ENCODE measurements at regions not wholly inside any gene's neighbourhood (a gene's known extent, or its start where the extent isn't known, plus 50 kb on each side); places are given as distances from the start of the nearest gene placed in this dataset.
"Not testable (repeated sequence)": the region's sequence is repeated elsewhere in the genome, so short reads cannot be mapped to it uniquely, and the experiment has no call there.

GRCh38 chr6:20014508-20014907 is 177.3 kb downstream of the ID4 start:
- intact Hi-C loops (cut with DNase I), result no loop called here
- ATAC-seq (no peak), DNase-seq (ENCODE audit: low spot score) (no peak)

- no peak for ATAC-seq
- intact Hi-C loops (cut with DNase I), result no loop called here
- no peak for DNase-seq (ENCODE audit: low spot score)
Measured at GRCh38 chr6:20020526-20020925, 183.4 kb downstream of the ID4 start.

DNA sequence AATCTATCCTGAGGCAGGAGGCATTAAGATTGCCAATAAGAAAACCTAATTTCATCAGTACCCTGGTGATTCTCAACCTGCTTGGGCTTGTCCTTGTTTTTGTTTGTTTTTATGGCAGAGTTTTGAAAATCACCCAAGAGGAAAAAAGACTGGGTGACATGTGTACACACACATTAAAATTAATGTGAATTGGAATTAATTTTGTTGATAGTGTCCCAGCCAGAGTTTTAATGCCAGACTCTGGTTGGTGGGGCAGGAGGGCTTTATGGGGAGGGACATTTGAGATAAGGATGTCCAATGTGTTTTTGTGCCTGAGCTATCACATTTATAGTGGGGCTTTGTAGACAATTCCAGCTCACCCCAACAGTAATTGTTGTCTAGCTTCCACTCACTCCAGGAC is 184.6 kb downstream of the ID4 start:
- no peak for DNase-seq (ENCODE audit: low spot score)
- intact Hi-C loops (cut with DNase I), result no loop called here
- no peak for ATAC-seq

- DNase-seq (ENCODE audit: low spot score); intact Hi-C loops (cut with DNase I); ATAC-seq: not testable (repeated sequence)
Measured at GRCh38 chr6:20023549-20024315, 186.6 kb downstream of the ID4 start.

- intact Hi-C loops (cut with DNase I), result no loop called here
- no peak for ATAC-seq
- no peak for DNase-seq (ENCODE audit: low spot score)
Measured at GRCh38 chr6:20024316-20024673, 187.1 kb downstream of the ID4 start.

- ATAC-seq, result no peak
- intact Hi-C loops (cut with DNase I), result no loop called here
- DNase-seq (ENCODE audit: low spot score), result no peak
Measured at GRCh38 chr6:20024978-20025377, 187.3 kb downstream of the MBOAT1 start.

DNA sequence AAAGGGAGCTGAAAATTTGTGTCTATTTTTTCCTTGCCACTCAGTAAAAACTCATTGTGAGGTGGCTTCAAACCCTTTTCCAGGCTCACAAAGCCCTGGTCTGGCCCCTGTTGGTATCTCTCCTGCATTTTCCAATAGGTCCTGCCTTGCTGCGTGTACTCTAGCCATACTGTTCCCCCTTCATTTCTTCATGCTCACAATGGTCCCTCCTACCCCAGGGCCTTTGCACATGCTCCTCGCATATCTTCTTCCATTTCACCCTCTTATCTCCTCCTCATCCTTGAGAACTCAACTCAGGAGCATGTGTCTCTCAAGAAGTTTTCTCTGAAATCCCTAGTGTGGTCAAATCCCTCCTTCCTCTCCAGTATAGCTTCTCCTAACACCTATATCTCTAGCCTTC is 186.6 kb downstream of the MBOAT1 start:
- no peak for DNase-seq (ENCODE audit: low spot score)
- ATAC-seq, result no peak
- intact Hi-C loops (cut with DNase I), result no loop called here

DNA sequence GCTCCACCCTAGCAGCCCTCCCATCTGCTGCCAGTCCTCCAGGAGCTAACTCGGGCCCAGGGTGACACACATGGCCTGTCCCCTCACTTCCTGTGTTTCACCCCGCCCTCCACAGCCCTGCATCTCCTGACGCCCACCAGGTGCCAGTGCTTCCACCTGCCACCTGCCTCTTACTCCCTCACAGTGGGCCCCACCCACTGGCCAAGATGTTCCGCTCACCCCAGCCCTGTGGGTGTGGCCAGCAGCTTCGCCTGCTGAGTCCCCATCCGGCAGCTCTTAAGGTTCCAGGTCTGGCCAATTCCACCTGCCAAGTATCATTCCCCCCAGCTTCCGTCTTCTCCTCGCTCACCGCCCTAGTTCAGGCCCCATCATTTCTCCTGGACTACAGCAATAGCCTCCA is 184.1 kb downstream of the MBOAT1 start:
- DNase-seq (ENCODE audit: low spot score), result no peak
- no peak for ATAC-seq
- intact Hi-C loops (cut with DNase I), result no loop called here

DNA sequence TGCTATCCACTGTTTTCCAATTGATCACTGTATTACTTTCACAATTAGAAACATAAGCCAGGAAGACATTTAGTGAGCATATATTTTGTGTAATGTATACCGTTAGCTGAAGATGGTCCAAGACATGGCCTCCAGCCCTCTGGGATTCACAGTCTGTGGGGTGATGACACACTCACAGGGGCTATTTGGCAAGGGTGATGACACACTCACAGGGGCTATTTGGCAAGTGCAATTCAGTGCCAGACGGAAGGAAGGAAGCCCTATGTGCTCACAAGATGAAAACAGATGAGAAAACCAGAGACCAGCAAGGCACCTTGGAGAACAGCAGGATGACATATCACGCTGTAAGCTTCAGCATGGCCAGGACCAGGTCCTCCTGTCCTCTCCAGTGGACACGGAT is 183.7 kb downstream of the MBOAT1 start:
- no peak for DNase-seq (ENCODE audit: low spot score)
- intact Hi-C loops (cut with DNase I), result no loop called here
- ATAC-seq, result no peak

GRCh38 chr6:20029979-20030378 is 182.3 kb downstream of the MBOAT1 start:
- no peak for DNase-seq (ENCODE audit: low spot score)
- ATAC-seq, result no peak
- intact Hi-C loops (cut with DNase I), result no loop called here

- DNase-seq (ENCODE audit: low spot score) (no peak), ATAC-seq (no peak)
- intact Hi-C loops (cut with DNase I), result no loop called here
Measured at GRCh38 chr6:20031342-20031741, 180.9 kb downstream of the MBOAT1 start.

DNA sequence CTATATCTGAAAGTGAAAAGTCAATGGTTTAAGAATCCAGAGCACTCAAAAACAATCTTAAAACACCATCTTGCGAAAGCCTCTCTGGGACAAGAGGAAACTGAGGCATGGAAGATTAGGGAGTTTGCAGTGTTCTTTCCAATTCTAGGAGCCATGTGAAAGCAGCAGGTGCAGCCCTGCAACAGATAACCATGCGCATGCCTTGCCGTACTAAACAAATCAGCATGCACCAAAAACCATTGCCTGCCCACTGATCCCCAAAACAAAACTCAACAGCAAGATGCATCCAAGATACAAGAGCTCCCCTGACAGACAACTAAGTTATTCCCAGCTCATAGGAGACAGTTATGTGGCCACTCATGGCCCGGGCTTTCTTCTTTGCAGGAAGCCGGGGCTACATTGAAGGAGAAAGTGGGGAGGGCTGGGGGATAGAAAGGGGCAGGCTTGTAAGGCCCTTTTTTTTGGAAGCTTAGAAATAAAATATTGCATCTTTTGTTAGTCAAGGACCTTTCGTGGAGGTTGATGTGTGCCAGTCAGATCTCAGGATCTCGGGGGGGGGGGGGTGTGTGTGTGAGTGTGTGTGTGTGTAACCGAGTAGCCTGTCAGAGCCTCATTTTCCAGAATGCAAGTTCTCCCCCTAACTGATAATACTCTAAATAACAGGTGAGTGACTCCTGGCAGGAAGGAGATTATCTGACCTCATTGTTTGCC is 178.4 kb downstream of the MBOAT1 start:
- intact Hi-C loops (cut with DNase I), result no loop called here
- no peak for ATAC-seq
- DNase-seq (ENCODE audit: low spot score), result no peak

DNA sequence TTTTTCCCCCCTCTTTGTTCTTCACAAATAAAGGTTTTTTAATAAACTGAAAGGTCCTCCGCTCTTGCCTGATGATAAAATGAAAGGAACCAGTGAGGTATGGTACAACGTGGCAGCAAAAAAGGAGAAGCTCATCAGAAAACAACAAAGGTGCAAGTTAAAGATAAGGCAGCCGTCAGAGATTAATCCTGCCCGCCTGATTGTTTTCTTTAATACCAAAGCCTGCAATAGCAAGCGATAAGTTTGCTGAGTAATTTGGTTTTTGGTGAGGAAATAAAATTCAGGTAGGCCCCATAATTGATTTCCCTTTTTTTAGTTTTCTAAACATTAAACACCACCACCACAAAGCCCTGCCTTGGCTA is 177.9 kb downstream of the MBOAT1 start:
- intact Hi-C loops (cut with DNase I), result no loop called here
- DNase-seq (ENCODE audit: low spot score) (no peak), ATAC-seq (no peak)

- no peak for ATAC-seq
- DNase-seq (ENCODE audit: low spot score), result no peak
- intact Hi-C loops (cut with DNase I), result no loop called here
Measured at GRCh38 chr6:20036141-20036677, 176.1 kb downstream of the MBOAT1 start.

DNA sequence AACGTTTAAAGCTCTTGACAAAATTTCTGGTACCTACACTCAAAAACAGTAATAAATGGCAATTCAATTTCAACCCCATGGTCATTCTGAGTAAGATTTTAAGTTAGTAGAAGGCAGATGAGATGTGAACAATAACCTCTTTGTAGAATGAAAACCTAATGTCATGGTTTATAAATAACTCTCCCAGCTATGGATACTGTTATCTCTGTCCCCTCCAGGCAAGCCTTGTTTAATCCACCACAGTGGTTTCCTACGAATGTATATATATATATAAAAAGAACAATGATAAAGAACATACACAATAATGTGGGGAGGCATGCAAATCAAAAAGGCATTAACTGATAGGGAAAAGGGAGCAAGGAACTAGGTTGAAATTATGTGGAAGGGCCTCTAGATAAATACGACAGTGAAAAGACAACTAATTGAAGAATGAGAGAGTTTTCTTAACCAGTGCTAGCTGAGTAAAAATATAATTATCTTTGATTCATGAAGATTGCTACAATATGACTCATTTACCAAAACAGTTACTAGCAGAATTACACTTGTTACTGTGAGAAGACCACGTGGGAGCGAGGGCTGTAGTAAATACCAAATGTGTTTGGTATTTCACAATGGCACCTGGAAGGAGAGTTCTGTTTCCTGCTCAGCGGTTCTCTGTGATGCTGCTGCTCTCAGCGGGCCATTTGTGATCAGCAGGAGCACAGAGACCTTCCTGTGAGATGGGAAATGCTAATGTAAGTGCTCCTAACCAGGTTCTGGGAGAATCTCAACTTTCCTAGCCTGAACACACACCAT is 173.7 kb downstream of the MBOAT1 start:
- DNase-seq (ENCODE audit: low spot score) (no peak), ATAC-seq (no peak)
- intact Hi-C loops (cut with DNase I), result no loop called here

- DNase-seq (ENCODE audit: low spot score), result no peak
- intact Hi-C loops (cut with DNase I), result no loop called here
- ATAC-seq, result no peak
Measured at GRCh38 chr6:20044883-20045282, 167.4 kb downstream of the MBOAT1 start.

All from sciatic nerve (tissue), 2 donors.